ENCODE measurements at regions not wholly inside any gene's neighbourhood (a gene's known extent, or its start where the extent isn't known, plus 50 kb on each side); places are given as distances from the start of the nearest gene placed in this dataset.

DNA sequence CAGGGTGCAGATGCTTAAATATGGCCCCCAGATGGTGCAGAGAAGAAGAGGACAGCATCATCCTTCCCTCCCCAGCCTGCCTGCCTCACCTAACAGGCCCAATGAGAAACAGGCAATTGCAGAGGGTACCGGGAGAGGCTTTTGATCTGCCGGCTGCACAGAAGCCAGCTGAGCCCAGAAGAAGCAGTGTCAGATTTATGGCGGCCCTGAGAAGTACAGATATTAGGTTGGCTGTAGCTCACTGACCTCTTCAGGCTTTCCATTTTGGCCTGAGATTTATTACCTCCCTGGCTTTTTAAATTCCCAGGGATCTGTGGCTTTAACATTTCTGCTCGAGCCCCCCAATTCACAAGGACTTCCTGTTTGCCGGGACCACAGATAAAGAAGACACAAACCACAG, 278.7 kb downstream of the EN1 start:
- peaks cover 0 to 6% of the 10 kb centered on the region in 2 donors for H3K27me3 Mint-ChIP-seq
- no peak overlapping the region for H3K27ac Mint-ChIP-seq
- no peaks in the 10 kb centered on the region for H3K36me3 Mint-ChIP-seq (ENCODE audit: insufficient read depth)
- no peaks in the 10 kb centered on the region for H3K9me3 Mint-ChIP-seq
- DNase-seq, result no peak
- no peak overlapping the region for H3K4me3 Mint-ChIP-seq
- H3K4me1 Mint-ChIP-seq (ENCODE audit: low read depth in 2 of 2), result no peaks in the 10 kb centered on the region
- ATAC-seq (replicated peaks), result no peak

DNA sequence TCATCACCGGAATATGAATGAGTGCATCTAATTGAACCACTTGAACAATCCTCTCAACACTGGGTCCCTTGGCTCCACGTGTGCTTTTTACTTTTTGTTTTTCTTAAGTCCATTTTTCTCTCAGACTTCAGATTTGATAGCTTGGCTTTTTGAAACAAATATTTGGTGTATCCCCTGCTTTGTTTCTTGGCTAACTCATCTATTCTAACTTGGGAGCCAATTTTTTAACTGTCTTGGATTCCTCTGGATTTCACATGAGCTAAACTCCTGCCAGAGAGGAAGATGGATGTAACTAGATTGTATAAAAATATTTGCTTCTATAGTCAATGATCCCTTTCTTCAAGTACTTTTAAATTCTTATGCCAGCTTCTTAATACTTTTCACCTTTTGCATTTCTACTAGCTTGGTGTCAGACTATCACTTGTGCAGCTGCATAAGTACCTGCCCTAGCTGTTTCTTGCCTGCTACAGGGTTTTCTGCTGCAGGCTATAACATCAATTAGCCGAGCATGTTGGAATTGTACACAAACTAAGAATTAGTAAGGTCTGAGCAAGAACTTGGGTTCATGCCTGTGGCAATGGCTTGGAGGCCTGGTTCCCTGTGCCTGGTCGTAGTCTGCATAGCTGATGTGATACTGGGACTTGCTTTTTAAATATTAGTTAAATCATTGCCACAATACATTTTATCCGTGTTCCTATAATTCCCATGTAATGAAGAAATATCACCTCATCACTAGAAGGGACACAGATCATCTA, 281.5 kb downstream of the EN1 start:
- no peak overlapping the region for H3K27ac Mint-ChIP-seq
- ATAC-seq (replicated peaks) (no peak), DNase-seq (no peak)
- H3K4me1 Mint-ChIP-seq (ENCODE audit: low read depth in 2 of 2), result no peaks in the 10 kb centered on the region
- H3K9me3 Mint-ChIP-seq, result no peaks in the 10 kb centered on the region
- H3K4me3 Mint-ChIP-seq, result no peak overlapping the region
- H3K27me3 Mint-ChIP-seq, result no peaks in the 10 kb centered on the region
- no peaks in the 10 kb centered on the region for H3K36me3 Mint-ChIP-seq (ENCODE audit: insufficient read depth)

DNA sequence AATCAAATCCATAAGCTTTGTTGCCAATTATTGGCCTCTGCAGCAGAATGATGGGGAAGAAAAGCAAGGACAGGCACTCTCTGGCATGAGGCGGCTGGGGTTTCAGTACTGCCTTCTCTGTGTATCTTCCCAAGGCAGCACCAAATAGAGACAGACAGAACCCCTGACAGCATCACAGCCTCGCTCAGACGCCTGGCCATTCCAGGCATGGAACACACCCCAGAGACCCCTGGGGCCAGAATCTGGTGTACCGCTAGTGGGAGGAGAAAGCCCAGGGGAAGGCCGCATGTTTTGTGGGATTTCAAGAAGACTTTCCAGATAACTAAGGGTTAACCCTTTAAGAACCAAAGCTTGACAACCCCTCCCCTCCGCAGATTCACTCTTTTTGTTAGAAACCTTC, 282.1 kb downstream of the EN1 start:
- DNase-seq, result no peak
- Mint-ChIP-seq H3K4me3 (no peak overlapping the region), H3K4me1 (ENCODE audit: low read depth in 2 of 2) (no peaks in the 10 kb centered on the region), H3K36me3 (ENCODE audit: insufficient read depth) (no peaks in the 10 kb centered on the region), H3K9me3 (peaks cover 0 to 1% of the 10 kb centered on the region in 2 donors), H3K27me3 (peaks cover 0 to 1% of the 10 kb centered on the region in 2 donors), H3K27ac (no peak overlapping the region)
- ATAC-seq (replicated peaks), result no peak

DNA sequence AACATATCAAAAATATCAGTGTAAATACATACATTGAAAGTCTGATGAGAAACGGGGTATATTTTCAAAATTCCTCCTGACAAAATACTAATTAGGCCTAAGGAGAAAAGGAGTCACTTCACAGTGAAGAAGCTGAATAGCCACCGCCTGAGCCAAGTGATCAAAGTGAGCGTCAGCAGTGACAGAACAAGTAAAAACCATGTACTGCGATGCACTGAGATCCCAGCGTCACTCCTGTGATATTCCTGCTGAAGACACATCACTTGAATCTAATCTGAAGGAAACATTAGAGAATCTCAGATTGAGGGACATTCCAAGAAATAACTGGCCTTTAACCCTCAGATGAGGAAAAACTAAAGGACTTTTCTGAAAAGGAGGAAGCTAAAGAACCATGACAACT, 285.3 kb downstream of the EN1 start:
- no peak for ATAC-seq (replicated peaks)
- H3K4me1 Mint-ChIP-seq (ENCODE audit: low read depth in 2 of 2), result no peaks in the 10 kb centered on the region
- no peak overlapping the region for H3K27ac Mint-ChIP-seq
- DNase-seq, result no peak
- no peaks in the 10 kb centered on the region for H3K36me3 Mint-ChIP-seq (ENCODE audit: insufficient read depth)
- H3K9me3 Mint-ChIP-seq, result peaks cover 1 to 9% of the 10 kb centered on the region in 2 donors
- no peak overlapping the region for H3K4me3 Mint-ChIP-seq
- peaks cover 0 to 16% of the 10 kb centered on the region in 2 donors for H3K27me3 Mint-ChIP-seq

DNA sequence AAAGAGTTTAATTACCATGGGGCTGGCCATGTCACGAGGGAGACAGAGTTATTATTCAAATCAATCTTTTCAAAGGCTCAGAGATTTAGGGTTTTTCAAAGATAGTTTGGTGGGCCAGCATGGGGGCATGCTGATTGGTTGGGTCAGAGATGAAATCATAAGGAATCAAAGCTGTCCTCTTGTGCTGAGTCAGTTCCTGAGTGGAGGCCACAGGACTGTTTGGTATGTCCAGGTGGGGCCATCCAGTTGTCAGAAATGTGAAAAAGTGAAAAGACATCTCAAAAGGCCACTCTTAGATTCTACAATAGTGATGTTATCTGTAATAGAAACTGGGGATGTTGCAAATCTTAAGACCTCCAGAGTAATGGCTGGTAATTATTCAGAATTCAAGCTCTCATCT, 288.6 kb downstream of the EN1 start:
- ATAC-seq (replicated peaks) (no peak), DNase-seq (no peak)
- H3K9me3 Mint-ChIP-seq, result peaks cover 4 to 9% of the 10 kb centered on the region in 2 donors
- no peaks in the 10 kb centered on the region for H3K4me1 Mint-ChIP-seq (ENCODE audit: low read depth in 2 of 2)
- no peaks in the 10 kb centered on the region for H3K36me3 Mint-ChIP-seq (ENCODE audit: insufficient read depth)
- H3K27ac Mint-ChIP-seq, result no peak overlapping the region
- peaks cover 0 to 16% of the 10 kb centered on the region in 2 donors for H3K27me3 Mint-ChIP-seq
- no peak overlapping the region for H3K4me3 Mint-ChIP-seq

DNA sequence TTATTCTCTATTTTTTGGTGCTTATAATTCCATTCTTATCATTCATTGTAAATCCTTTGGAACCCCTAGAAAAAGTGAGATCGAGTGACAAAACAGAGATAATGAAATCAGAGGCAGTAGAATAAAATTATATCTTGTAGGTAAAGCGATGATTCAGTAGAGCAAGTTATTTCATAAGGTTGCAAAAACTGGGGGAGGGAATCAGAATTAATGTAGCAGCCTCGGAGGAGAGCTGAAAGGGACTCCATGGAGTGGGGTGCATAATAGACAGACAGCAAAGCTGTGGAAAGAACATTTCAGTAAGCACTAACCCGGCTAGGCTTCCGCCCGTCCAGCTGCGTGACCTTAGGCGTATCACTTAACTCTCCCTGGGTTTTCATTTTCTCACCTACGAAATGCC, 289.7 kb downstream of the EN1 start:
- no peak for DNase-seq
- Mint-ChIP-seq H3K27me3 (peaks cover 0 to 16% of the 10 kb centered on the region in 2 donors), H3K36me3 (ENCODE audit: insufficient read depth) (no peaks in the 10 kb centered on the region), H3K4me3 (no peak overlapping the region), H3K4me1 (ENCODE audit: low read depth in 2 of 2) (no peaks in the 10 kb centered on the region), H3K9me3 (peaks cover 5 to 9% of the 10 kb centered on the region in 2 donors), H3K27ac (no peak overlapping the region)
- ATAC-seq (replicated peaks), result no peak

DNA sequence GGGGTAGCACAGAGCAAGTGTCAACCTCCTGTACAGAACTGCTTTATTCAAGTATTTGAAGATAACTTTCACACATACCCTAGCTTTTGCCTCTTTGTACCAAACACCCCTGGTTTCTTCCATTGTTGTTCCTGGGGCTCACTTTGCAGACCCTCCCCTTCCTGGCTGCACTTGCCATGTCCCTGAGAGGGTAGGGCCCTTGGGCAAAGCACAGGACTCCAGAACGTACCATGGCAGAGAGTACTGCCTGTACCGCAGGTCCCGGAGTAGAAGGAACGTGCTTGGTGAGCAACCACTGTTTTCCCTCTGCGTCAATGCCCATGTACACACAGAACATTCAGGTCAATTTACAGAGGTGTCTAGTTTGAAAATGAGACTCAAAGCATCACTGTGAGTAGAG, 290.4 kb downstream of the EN1 start:
- Mint-ChIP-seq H3K27me3 (peaks cover 0 to 16% of the 10 kb centered on the region in 2 donors), H3K9me3 (peaks cover 5 to 9% of the 10 kb centered on the region in 2 donors), H3K27ac (no peak overlapping the region), H3K36me3 (ENCODE audit: insufficient read depth) (no peaks in the 10 kb centered on the region), H3K4me3 (no peak overlapping the region), H3K4me1 (ENCODE audit: low read depth in 2 of 2) (no peaks in the 10 kb centered on the region)
- no peak for DNase-seq
- ATAC-seq (replicated peaks), result no peak

DNA sequence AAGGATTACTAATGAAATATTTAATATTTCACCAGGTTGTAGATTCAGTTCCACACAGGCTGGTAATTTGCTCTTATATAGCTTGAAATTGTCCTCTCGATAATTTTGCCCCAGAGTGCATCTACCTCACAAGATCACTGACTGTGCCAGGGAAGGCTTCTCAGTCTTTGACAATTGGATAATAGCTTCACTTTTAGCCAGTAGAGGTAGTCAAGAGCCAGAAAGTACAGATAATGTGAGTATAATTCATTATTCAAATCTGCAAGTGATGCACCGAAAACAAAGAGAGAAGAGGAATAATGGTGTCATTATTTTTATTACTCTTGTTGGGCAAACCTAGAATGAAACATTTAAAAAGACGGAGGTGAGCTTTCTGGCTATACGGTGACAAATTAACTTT, 292.8 kb downstream of the EN1 start:
- no peaks in the 10 kb centered on the region for H3K4me1 Mint-ChIP-seq (ENCODE audit: low read depth in 2 of 2)
- no peak for DNase-seq
- no peak overlapping the region for H3K27ac Mint-ChIP-seq
- no peak overlapping the region for H3K4me3 Mint-ChIP-seq
- peaks cover 1 to 5% of the 10 kb centered on the region in 2 donors for H3K9me3 Mint-ChIP-seq
- peaks cover 0 to 8% of the 10 kb centered on the region in 2 donors for H3K27me3 Mint-ChIP-seq
- no peak for ATAC-seq (replicated peaks)
- H3K36me3 Mint-ChIP-seq (ENCODE audit: insufficient read depth), result no peaks in the 10 kb centered on the region

DNA sequence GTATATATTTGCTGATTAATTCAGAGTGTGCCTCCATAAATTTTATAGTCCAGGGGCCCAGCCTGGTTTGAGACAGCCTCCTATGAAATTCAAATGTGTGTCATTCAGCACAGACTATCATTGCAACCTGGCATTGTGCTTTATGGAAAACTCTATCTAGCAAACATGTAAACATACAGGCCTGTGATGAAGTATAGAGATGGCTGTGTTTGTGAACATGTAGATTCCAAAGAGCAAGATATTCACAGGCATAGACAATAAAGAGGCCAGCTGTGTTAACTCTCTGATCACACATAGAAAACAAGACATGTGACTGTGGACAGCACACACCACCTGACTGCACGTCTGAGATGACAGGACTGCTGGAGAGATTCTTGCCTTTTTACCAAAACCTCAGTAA, 297.9 kb downstream of the EN1 start:
- Mint-ChIP-seq H3K4me3 (no peak overlapping the region), H3K36me3 (ENCODE audit: insufficient read depth) (no peaks in the 10 kb centered on the region), H3K4me1 (ENCODE audit: low read depth in 2 of 2) (no peaks in the 10 kb centered on the region), H3K27ac (no peak overlapping the region), H3K27me3 (peaks cover 0 to 7% of the 10 kb centered on the region in 2 donors), H3K9me3 (peaks cover 0 to 4% of the 10 kb centered on the region in 2 donors)
- DNase-seq (no peak), ATAC-seq (replicated peaks) (no peak)

DNA sequence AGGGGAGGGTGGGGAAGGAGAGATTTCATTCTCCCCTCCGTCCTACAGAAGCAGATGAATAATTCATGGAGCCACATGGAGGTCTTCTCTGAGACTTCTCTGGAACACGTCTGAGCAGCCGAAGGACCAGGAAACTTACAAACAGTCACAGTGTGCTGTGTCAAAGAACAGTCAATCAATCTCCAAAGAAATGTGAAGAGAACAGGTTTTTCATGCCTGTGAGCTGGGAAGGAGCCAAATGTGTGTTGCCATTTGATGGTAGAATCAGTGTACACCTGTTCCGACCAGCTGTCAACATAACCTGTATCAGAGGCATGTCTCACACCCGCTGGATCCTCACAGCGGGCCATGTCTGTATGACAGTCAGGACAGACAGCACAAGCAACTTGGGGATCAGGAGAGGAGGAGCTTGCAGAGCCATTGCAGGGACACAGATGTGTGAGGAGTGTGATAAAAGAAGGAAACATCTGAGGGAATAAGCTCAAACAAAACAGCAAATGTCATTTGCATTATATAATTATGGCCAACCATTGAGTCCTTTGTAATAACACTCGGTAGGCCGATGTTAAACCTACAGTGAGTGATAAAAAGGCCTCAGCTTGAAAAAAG, 298.5 kb downstream of the EN1 start:
- ATAC-seq (replicated peaks) (no peak), DNase-seq (no peak)
- Mint-ChIP-seq H3K36me3 (ENCODE audit: insufficient read depth) (no peaks in the 10 kb centered on the region), H3K4me1 (ENCODE audit: low read depth in 2 of 2) (no peaks in the 10 kb centered on the region), H3K27me3 (peaks cover 0 to 7% of the 10 kb centered on the region in 2 donors), H3K4me3 (no peak overlapping the region), H3K9me3 (peaks cover 0 to 2% of the 10 kb centered on the region in 2 donors), H3K27ac (no peak overlapping the region)

DNA sequence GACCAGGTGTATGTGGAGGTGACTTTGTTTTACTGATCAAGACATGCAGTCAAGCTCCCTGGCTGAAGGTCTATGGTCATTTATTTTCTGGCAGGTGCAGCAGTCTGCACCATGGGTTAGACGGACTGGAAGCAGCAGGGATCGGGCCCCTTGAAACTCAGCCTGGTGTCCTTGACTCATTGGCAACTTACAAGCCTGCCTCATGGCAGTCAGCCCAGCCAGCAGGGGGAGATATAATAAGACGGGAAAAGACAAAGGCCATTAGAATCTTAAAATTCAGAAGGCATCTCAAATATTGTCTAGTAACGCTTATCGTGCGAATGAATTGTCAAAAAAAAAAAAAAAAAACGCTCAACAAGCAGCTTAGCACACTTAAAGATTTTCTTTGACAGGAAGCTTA, 308.2 kb downstream of the EN1 start:
- H3K27ac Mint-ChIP-seq, result no peak overlapping the region
- H3K27me3 Mint-ChIP-seq, result peaks cover 6 to 7% of the 10 kb centered on the region in 2 donors
- no peak overlapping the region for H3K4me3 Mint-ChIP-seq
- H3K4me1 Mint-ChIP-seq (ENCODE audit: low read depth in 2 of 2), result no peaks in the 10 kb centered on the region
- no peak for DNase-seq
- no peaks in the 10 kb centered on the region for H3K36me3 Mint-ChIP-seq (ENCODE audit: insufficient read depth)
- H3K9me3 Mint-ChIP-seq, result peaks cover 0 to 7% of the 10 kb centered on the region in 2 donors
- no peak for ATAC-seq (replicated peaks)

DNA sequence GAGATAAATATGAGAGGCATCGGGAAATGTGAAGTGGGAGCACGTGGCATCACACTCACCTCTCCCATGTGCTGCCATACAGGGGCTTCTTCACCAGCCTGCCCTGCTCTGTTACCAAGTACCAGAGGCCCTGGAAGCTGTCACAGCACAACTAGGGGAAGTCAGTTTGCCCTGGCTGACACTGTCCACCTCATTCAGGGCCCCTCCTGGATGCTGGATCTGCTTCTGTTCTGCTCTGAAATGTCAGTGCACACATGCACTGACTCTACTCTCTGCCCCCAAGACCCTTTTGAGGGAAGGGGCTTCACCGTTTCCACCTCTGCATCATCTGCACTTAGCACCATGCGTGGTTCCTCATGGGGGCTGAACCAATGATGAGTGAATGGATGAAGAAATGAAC, 311.1 kb downstream of the EN1 start:
- H3K4me1 Mint-ChIP-seq (ENCODE audit: low read depth in 2 of 2), result no peaks in the 10 kb centered on the region
- peaks cover 0 to 7% of the 10 kb centered on the region in 2 donors for H3K27me3 Mint-ChIP-seq
- H3K4me3 Mint-ChIP-seq, result no peak overlapping the region
- ATAC-seq (replicated peaks), result no peak
- peaks cover 0 to 7% of the 10 kb centered on the region in 2 donors for H3K9me3 Mint-ChIP-seq
- no peak overlapping the region for H3K27ac Mint-ChIP-seq
- H3K36me3 Mint-ChIP-seq (ENCODE audit: insufficient read depth), result no peaks in the 10 kb centered on the region
- DNase-seq, result no peak

DNA sequence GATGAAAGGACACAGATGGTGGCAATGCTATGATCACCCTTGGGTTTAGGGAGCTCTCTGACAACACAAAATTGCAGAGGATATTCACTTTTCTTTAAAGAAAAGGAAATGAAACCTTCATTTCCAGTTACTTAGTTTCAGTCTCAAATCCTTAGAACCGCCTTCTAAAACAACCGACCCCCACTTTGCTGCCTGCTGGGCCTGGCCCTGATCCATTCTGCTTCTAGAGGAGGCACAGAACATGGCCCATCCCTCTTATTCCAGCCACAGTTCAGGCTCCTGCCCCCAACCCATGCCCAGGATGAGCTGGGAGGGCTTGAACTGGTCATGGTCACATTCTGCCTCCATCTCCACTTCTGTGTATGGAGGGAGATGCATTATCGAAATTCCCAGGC, 311.6 kb downstream of the EN1 start:
- Mint-ChIP-seq H3K36me3 (ENCODE audit: insufficient read depth) (no peaks in the 10 kb centered on the region), H3K9me3 (peaks cover 0 to 7% of the 10 kb centered on the region in 2 donors), H3K4me1 (ENCODE audit: low read depth in 2 of 2) (no peaks in the 10 kb centered on the region), H3K4me3 (no peak overlapping the region), H3K27ac (no peak overlapping the region), H3K27me3 (peaks cover 0 to 7% of the 10 kb centered on the region in 2 donors)
- ATAC-seq (replicated peaks) (no peak), DNase-seq (no peak)

DNA sequence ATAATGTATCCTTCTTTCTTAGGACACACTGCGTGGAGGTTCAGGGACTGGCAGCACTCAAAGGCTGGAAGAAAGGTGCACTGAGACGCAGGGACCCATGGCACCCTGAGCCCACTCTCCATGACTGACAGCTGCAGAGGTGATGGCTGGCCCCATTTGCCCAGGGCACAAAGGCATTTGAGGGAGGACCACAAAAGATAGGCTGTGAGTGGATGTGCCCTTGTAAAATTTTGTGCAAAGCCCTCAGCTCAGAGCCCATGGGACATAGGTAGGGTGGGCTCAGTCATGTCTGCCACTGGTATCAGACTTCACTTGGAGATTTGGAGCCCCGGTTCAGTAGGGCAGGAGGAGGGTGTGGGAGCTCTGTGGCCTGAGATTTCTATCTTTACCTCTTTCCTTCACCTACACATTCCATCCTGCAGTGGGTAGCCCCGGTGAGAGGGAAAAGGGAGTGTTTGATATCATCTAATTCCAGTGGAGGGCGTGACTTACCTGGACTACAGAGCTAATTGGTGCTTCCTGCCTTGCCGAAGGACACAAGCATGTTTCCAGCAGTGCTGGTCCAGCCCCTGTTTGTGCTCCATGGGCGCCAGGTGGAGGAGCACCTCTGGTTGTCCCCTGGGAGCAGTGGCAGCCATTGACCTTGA, 312.2 kb downstream of the EN1 start:
- H3K36me3 Mint-ChIP-seq (ENCODE audit: insufficient read depth), result no peaks in the 10 kb centered on the region
- no peaks in the 10 kb centered on the region for H3K4me1 Mint-ChIP-seq (ENCODE audit: low read depth in 2 of 2)
- no peak overlapping the region for H3K4me3 Mint-ChIP-seq
- DNase-seq (no peak), ATAC-seq (replicated peaks) (no peak)
- peaks cover 0 to 5% of the 10 kb centered on the region in 2 donors for H3K9me3 Mint-ChIP-seq
- no peak overlapping the region for H3K27ac Mint-ChIP-seq
- H3K27me3 Mint-ChIP-seq, result peaks cover 0 to 6% of the 10 kb centered on the region in 2 donors

Data from effector memory CD8-positive, alpha-beta T cell (primary cell).